ENCODE measurements at regions not wholly inside any gene's neighbourhood (a gene's known extent, or its start where the extent isn't known, plus 50 kb on each side); places are given as distances from the start of the nearest gene placed in this dataset.

- ChIA-PET POLR2A (ENCODE audit: unreplicated experiment) (no interaction called here), CTCF (no interaction called here)
- TF ChIP-seq CTCF (conservative IDR thresholded peaks at IDR 0.05) = no peak
- TF ChIP-seq EZH2 (IDR thresholded peaks at IDR 0.05; ENCODE audit: low read depth) = no peak
- no peak overlapping the region for H2AFZ ChIP-seq
- no peak overlapping the region for H3K4me3 ChIP-seq
- no peaks in the 10 kb centered on the region for H3K79me2 ChIP-seq (ENCODE audit: low read depth)
- H3K36me3 ChIP-seq (ENCODE audit: low read depth) = no peaks in the 10 kb centered on the region
- no peak overlapping the region for H3K4me2 ChIP-seq
- no peaks in the 10 kb centered on the region for H3K9me3 ChIP-seq (ENCODE audit: insufficient read depth, low read depth)
- H3K27ac ChIP-seq = no peak overlapping the region
- intact Hi-C loops (cut with micrococcal nuclease; ENCODE audit: unreplicated experiment) = no loop called here
- H3K9me2 ChIP-seq (ENCODE audit: insufficient read depth) = no peaks in the 10 kb centered on the region
- H4K20me1 ChIP-seq (ENCODE audit: insufficient read depth) = no peaks in the 10 kb centered on the region
- BruUV-seq (replicated peaks) = no TSS peak
- no peak for DNase-seq
- H3F3A ChIP-seq (ENCODE audit: insufficient read depth, low read depth) = no peaks in the 10 kb centered on the region
- no peaks in the 10 kb centered on the region for H3K27me3 ChIP-seq (ENCODE audit: insufficient read depth, low read depth)
- H3K4me1 ChIP-seq (replicated peaks; ENCODE audit: insufficient read depth) = no peaks in the 10 kb centered on the region
Measured at GRCh38 chr5:117463881-117464570, 889.4 kb upstream of the SEMA6A start.

- intact Hi-C loops (cut with micrococcal nuclease; ENCODE audit: unreplicated experiment) = no loop called here
Measured at GRCh38 chr5:117461966-117462365, 887.3 kb upstream of the SEMA6A start.

GRCh38 chr5:117461403-117461802, 886.8 kb upstream of the SEMA6A start:
- CTCF ChIA-PET = no interaction called here
- H3K27me3 ChIP-seq (ENCODE audit: insufficient read depth, low read depth) = no peaks in the 10 kb centered on the region

More at GRCh38 chr5:117461966-117462365, 887.3 kb upstream of the SEMA6A start:
- no peak overlapping the region for H2AFZ ChIP-seq
- no peak for TF ChIP-seq CTCF (conservative IDR thresholded peaks at IDR 0.05)
- TF ChIP-seq EZH2 (IDR thresholded peaks at IDR 0.05; ENCODE audit: low read depth) = no peak
- H3K4me2 ChIP-seq = no peak overlapping the region
- no peaks in the 10 kb centered on the region for H3K9me3 ChIP-seq (ENCODE audit: insufficient read depth, low read depth)
- no peak overlapping the region for H3K27ac ChIP-seq
- H4K20me1 ChIP-seq (ENCODE audit: insufficient read depth) = no peaks in the 10 kb centered on the region
- H3K79me2 ChIP-seq (ENCODE audit: low read depth) = no peaks in the 10 kb centered on the region
- H3K27me3 ChIP-seq (ENCODE audit: insufficient read depth, low read depth) = no peaks in the 10 kb centered on the region
- BruUV-seq (replicated peaks) = no TSS peak
- POLR2A ChIA-PET (ENCODE audit: unreplicated experiment) = no interaction called here
- H3K9me2 ChIP-seq (ENCODE audit: insufficient read depth) = no peaks in the 10 kb centered on the region
- CTCF ChIA-PET = no interaction called here
- H3K4me1 ChIP-seq (replicated peaks; ENCODE audit: insufficient read depth) = no peaks in the 10 kb centered on the region
- H3K36me3 ChIP-seq (ENCODE audit: low read depth) = no peaks in the 10 kb centered on the region
- H3F3A ChIP-seq (ENCODE audit: insufficient read depth, low read depth) = no peaks in the 10 kb centered on the region
- H3K4me3 ChIP-seq = no peak overlapping the region
- DNase-seq = no peak

More at GRCh38 chr5:117461403-117461802, 886.8 kb upstream of the SEMA6A start:
- H2AFZ ChIP-seq = no peak overlapping the region
- BruUV-seq (replicated peaks) = no TSS peak
- no peak overlapping the region for H3K27ac ChIP-seq
- no peaks in the 10 kb centered on the region for H3K4me1 ChIP-seq (replicated peaks; ENCODE audit: insufficient read depth)
- H3K36me3 ChIP-seq (ENCODE audit: low read depth) = no peaks in the 10 kb centered on the region
- no peaks in the 10 kb centered on the region for H4K20me1 ChIP-seq (ENCODE audit: insufficient read depth)
- TF ChIP-seq CTCF (conservative IDR thresholded peaks at IDR 0.05) (no peak), EZH2 (IDR thresholded peaks at IDR 0.05; ENCODE audit: low read depth) (no peak)
- intact Hi-C loops (cut with micrococcal nuclease; ENCODE audit: unreplicated experiment) = no loop called here
- no peaks in the 10 kb centered on the region for H3K79me2 ChIP-seq (ENCODE audit: low read depth)
- no peaks in the 10 kb centered on the region for H3F3A ChIP-seq (ENCODE audit: insufficient read depth, low read depth)
- H3K4me3 ChIP-seq = no peak overlapping the region
- POLR2A ChIA-PET (ENCODE audit: unreplicated experiment) = no interaction called here
- no peaks in the 10 kb centered on the region for H3K9me3 ChIP-seq (ENCODE audit: insufficient read depth, low read depth)
- no peak for DNase-seq
- H3K4me2 ChIP-seq = no peak overlapping the region
- H3K9me2 ChIP-seq (ENCODE audit: insufficient read depth) = no peaks in the 10 kb centered on the region
